GM12873 (cell line): ENCODE measurements at regions not wholly inside any gene's neighbourhood (a gene's known extent, or its start where the extent isn't known, plus 50 kb on each side); places are given as distances from the start of the nearest gene placed in this dataset.

Source experiments
- TF ChIP-seq, protein P1 (sequence below): IDR thresholded peaks from 2 replicates; pipeline ENCODE4 v1.5.1; 2012; ENCODE audit warnings: low read depth, mild to moderate bottlenecking, moderate library complexity, low read length, control low read depth; ENCODE audit not compliant: insufficient read depth; ENCODE audit errors: missing control alignments

DNA sequence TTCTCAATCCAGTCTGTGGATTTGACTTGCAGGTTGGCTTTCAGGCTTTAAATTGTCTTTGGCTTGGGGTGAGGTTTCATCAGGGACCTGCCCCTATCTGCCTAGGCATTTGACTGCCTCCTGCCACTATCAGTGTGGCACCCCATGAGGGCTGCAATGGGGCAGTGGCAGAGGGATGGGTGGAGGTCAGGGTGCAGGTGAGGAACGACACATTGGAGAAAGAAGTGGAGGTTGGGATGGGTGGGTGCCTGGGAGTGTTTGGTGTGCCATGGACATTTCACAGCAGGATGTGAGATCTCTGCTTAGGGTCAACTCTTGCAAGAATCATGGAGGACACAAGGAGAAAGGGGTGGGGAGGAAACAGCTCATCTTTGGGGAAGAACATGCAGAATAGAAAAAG is 625.1 kb downstream of the PTPRU start:
- TF ChIP-seq, protein P1, sequence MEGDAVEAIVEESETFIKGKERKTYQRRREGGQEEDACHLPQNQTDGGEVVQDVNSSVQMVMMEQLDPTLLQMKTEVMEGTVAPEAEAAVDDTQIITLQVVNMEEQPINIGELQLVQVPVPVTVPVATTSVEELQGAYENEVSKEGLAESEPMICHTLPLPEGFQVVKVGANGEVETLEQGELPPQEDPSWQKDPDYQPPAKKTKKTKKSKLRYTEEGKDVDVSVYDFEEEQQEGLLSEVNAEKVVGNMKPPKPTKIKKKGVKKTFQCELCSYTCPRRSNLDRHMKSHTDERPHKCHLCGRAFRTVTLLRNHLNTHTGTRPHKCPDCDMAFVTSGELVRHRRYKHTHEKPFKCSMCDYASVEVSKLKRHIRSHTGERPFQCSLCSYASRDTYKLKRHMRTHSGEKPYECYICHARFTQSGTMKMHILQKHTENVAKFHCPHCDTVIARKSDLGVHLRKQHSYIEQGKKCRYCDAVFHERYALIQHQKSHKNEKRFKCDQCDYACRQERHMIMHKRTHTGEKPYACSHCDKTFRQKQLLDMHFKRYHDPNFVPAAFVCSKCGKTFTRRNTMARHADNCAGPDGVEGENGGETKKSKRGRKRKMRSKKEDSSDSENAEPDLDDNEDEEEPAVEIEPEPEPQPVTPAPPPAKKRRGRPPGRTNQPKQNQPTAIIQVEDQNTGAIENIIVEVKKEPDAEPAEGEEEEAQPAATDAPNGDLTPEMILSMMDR = no peak

DNA sequence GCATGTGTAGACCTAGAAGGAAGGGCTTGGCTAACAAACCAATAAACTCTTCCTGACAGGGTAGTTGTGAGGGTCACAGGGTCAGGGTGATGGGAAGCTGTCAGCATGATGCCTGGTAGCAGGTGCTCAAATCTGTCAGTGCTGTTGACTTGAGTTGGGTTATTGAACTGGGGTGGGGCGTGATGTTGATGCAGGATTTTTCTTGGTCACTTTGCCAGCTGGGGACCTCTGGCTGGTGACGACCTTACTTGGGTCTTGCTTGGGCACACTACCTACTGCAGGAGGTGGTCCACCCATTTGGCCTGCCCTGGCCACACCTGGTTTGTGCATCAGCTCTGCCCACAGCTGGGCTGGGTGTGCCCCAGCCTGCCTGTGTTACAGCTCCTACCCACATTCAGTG is 624.4 kb downstream of the PTPRU start:
- TF ChIP-seq, protein P1 = no peak

DNA sequence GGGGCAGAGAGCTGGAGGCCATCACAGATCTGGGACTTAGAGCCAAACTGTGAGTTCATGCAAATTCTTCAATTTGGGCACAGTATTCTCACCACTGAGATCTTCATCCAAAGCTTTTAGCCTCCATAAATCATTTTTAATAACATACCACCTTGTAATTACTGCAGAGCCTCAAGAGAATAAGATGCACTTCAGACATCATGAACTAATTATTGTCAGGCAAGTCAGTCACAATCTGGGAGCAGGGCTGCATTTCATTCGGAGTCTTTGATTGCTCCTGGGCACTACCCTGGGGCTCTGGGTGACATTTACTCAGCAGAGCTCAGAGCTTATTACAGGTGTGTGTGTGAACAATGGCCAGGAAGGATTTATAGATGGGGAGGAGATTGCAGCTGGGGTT is 623.7 kb downstream of the PTPRU start:
- TF ChIP-seq, protein P1 = no peak

DNA sequence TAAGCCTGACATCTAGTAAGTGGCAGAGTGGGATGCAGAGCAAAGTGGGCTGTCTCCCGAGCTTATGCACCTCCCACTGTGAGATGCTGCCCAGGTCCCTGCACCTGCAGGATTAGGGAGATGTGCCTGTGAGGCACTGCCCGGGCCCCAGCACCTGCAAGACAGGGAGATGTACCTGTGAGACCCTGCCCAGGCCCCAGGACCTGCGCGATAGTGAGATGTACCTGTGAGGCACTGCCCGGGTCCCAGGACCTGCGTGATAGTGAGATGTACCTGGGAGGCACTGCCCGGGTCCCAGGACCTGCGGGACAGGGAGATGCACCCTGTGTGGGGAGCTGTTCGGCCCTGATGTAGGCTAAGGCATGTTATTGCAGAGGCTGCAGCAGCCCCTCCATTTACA is 622.8 kb downstream of the PTPRU start:
- TF ChIP-seq, protein P1 = no peak

DNA sequence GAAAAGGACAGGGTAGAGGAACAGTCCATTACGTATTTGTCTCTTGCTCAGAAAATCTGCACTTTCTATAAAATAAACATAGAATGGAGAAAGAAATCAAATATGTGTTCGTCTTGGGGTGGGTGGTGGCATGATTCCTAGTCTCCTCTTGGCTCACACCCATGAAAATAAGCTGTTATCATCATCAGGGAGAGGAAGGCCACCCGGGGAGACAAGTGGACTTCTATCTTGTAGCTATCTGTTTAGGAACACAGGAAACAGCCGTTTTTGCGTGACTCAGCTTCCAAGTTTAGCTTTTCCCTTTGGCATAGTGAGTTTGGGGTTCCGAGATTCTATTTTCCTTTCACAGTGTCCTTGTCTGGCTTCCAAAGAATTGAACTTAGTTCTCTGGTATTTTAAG is 622.3 kb downstream of the PTPRU start:
- TF ChIP-seq, protein P1 = no peak

DNA sequence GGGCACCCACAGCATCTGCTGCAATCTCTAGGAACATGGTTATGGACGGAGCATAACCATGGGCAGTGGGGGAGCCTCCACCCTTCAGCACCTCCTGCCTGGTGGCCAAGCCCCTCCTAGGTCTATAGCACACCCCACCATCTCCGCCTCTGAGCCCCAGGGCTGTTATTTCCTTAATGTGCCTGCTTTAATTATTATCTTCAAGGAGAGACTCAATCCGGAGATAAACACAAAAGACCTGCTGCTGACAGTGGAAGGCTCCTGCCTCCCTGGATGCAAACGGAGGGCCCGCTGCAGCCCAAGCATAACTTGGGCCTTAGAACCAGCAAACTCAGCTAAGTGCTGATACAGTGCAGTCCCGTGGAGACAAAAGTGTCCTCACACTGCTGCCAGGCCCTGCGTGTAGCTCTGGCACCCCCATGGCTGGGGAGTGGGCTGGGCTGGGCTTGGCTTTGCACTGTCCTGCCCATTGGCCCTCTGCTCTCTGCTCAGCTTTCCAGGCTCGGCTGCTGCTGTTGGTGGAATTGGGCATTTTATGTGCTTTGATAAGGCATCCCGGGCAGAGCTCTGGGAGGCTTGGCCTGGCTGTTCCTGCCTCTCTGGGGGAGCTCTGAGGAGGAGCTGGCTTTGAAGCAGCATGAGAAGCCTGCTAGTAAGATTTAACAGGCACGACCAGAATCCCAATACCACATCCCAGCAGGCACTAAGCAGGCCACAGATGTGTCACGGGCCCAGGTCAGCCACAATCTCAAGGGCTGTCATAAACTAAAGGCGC is 620.2 kb downstream of the PTPRU start:
- TF ChIP-seq, protein P1 = no peak

DNA sequence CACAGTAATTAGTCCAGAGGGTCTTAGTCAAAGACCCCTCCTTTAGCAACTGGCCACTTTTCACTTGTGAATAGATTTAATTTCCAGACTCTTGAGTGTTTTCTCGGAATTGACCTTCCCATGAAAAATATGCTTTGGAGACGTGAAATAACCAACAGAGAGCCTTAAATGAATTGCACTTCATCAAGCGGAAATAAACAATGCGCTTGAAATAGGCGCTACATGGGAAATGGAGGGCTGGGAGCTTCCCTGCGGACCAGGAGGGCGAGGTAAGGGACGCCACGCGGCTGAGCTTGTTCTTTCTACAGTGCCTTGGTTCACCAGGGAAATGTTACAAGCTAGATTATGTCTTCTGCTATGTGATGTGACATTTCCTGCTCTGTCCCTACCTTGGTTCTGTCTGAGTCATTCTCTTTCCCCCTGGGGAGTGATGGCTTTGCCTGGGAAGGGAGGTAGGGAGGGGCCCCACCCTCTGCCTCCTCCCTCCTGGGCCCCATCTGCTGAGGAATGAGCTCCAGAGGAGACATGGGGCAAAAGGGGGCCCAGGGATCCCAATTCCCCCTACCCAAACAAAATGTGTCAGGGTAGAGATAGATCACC is 619.3 kb downstream of the PTPRU start:
- TF ChIP-seq, protein P1 = no peak
